ENCODE measurements at regions not wholly inside any gene's neighbourhood (a gene's known extent, or its start where the extent isn't known, plus 50 kb on each side); places are given as distances from the start of the nearest gene placed in this dataset.

DNA sequence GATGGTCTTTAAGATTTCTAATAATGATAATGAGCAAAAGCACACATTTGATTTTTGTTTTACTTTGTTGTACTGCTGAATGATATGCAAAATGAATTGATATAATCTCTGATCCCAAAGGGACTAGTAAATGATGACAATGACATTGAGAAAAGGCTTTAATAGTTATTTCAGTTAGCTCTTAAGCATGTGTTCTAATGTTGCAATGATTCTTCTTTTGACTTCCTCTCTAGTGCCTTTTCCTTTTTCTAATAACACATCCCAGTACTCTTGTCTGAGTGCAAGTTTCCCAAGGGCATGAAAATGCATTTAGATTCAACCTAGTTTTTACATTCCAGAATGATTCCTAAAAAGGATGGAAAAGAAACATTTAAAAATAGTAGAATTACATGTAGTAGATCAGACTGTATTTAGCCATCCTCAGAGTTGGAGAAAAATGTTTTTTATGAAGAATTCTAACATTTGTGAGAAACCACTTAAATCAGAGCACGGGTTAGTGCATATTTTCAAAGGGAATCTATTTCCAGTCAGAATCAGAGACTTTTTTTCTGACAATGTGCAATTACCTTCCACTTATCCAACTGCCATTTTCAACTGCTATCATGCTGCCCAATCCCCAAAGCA, 508.8 kb downstream of the C4orf33 start:
- no peak overlapping the region for H3K4me3 ChIP-seq (ENCODE audit: low read depth in 1 of 2, low read length in 2 of 2)
- H3K36me3 ChIP-seq (ENCODE audit: control insufficient read depth in 1 of 2, insufficient read depth in 2 of 2, low read length in 2 of 2): no peaks in the 10 kb centered on the region
- H3K4me1 ChIP-seq (ENCODE audit: control insufficient read depth in 1 of 2, insufficient read depth in 2 of 2, low read length in 2 of 2): no peaks in the 10 kb centered on the region
- no peaks in the 10 kb centered on the region for H3K9me3 ChIP-seq (ENCODE audit: control insufficient read depth in 1 of 2, low read length in 2 of 2)
- no peaks in the 10 kb centered on the region for H3K27me3 ChIP-seq (ENCODE audit: low read depth, low read length)
- no peak overlapping the region for H3K27ac ChIP-seq (ENCODE audit: low read length)

DNA sequence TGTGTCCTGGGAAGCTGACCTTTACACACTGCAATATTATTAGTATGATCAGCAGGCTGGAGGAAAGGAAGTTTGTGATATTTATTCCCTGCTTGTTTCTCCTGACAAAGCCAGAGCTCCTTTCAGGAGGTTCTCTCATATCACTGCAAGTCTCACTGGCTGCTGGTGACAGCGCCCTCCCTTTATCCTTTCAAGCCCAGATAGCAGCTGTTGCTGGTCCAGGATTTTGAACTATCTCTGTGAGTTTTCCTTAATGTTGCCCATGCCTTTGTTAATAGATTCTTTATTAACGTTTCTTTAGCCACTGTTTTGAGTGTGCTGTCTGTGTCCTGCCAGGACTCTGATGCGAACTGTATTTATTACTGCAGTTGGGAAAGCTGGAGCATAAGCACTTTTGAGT, 518.7 kb downstream of the C4orf33 start:
- H3K27me3 ChIP-seq (ENCODE audit: low read depth, low read length): no peaks in the 10 kb centered on the region
- no peak overlapping the region for H3K4me3 ChIP-seq (ENCODE audit: low read depth in 1 of 2, low read length in 2 of 2)
- no peaks in the 10 kb centered on the region for H3K9me3 ChIP-seq (ENCODE audit: control insufficient read depth in 1 of 2, low read length in 2 of 2)
- H3K36me3 ChIP-seq (ENCODE audit: control insufficient read depth in 1 of 2, insufficient read depth in 2 of 2, low read length in 2 of 2): no peaks in the 10 kb centered on the region
- H3K4me1 ChIP-seq (ENCODE audit: control insufficient read depth in 1 of 2, insufficient read depth in 2 of 2, low read length in 2 of 2): no peaks in the 10 kb centered on the region
- H3K27ac ChIP-seq (ENCODE audit: low read length): no peak overlapping the region

DNA sequence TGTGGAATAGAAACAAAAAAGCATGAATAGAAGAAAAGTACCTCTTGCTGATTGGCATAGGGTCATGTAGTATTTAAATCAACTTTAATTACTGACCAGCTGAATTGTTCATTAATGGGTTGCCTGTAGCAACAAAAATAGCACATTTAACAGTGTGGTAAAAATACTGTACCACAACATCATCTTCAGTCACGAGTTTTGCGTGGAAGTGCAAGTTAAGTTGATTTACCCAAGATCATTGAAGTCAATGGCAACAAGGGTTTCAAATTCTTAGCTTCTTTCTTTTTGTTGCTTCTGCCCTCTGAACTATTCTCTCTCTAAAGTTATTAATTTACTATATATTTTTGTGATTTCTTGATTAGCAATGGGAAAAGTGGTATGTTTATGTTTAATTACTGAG, 526.6 kb downstream of the C4orf33 start:
- Histone ChIP-seq H3K4me1 (ENCODE audit: control insufficient read depth in 1 of 2, insufficient read depth in 2 of 2, low read length in 2 of 2) (no peaks in the 10 kb centered on the region), H3K4me3 (ENCODE audit: low read depth in 1 of 2, low read length in 2 of 2) (no peak overlapping the region), H3K27ac (ENCODE audit: low read length) (no peak overlapping the region), H3K36me3 (ENCODE audit: control insufficient read depth in 1 of 2, insufficient read depth in 2 of 2, low read length in 2 of 2) (no peaks in the 10 kb centered on the region), H3K27me3 (ENCODE audit: low read depth, low read length) (no peaks in the 10 kb centered on the region), H3K9me3 (ENCODE audit: control insufficient read depth in 1 of 2, low read length in 2 of 2) (no peaks in the 10 kb centered on the region)

DNA sequence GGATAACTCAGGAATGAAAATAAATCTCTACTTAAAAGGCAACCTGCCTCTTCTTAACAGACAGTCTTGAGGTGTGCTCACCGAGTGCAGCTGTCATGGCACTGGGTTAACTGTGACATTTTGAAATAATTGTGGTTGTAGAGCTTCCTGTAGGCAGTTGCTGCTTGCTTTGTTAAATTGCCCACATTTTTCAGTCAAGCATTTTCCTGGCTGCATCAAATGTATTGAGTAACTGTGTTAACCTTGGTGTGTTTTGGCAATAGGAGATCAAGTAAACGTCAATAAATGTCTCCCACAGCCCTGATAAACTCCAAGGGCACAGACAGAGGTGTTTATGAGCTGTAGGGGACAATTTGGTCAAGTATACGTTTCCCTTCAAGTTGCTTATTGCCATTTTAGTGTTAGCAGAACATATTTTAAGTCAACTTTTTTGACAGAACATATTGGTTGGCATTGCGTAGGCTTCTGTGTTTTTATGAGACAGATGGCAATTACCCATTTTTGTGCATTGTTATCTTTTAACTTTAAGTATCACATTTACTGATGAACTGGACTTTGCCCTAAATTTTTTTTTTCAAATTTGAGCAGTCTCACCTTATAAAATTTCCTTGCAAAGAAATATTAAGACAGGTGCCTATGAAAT, 527.4 kb downstream of the C4orf33 start:
- Histone ChIP-seq H3K4me3 (ENCODE audit: low read depth in 1 of 2, low read length in 2 of 2) (no peak overlapping the region), H3K36me3 (ENCODE audit: control insufficient read depth in 1 of 2, insufficient read depth in 2 of 2, low read length in 2 of 2) (no peaks in the 10 kb centered on the region), H3K27me3 (ENCODE audit: low read depth, low read length) (no peaks in the 10 kb centered on the region), H3K9me3 (ENCODE audit: control insufficient read depth in 1 of 2, low read length in 2 of 2) (no peaks in the 10 kb centered on the region), H3K4me1 (ENCODE audit: control insufficient read depth in 1 of 2, insufficient read depth in 2 of 2, low read length in 2 of 2) (no peaks in the 10 kb centered on the region), H3K27ac (ENCODE audit: low read length) (no peak overlapping the region)

DNA sequence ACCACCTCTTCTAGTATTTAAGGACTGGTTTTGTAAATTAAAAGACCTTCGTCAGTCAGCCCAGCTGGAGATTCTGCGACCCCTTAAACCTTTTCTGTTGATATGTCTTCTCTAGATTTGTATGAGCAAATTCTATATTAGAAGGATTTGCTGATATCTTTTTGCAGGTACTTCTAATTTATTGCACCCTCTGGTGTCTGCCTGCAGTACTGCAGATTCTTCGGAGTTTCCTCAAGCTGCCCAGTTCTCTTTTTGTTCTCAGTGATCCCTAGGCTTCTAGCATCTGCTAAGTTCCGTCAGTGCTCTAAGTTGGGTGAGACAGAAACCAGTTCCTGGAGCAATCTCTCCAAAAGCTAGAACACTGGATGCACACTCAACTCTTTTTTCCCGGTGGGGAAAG, 545.2 kb downstream of the C4orf33 start:
- Histone ChIP-seq H3K4me1 (ENCODE audit: control insufficient read depth in 1 of 2, insufficient read depth in 2 of 2, low read length in 2 of 2) (no peaks in the 10 kb centered on the region), H3K4me3 (ENCODE audit: low read depth in 1 of 2, low read length in 2 of 2) (no peak overlapping the region), H3K36me3 (ENCODE audit: control insufficient read depth in 1 of 2, insufficient read depth in 2 of 2, low read length in 2 of 2) (no peaks in the 10 kb centered on the region), H3K27me3 (ENCODE audit: low read depth, low read length) (no peaks in the 10 kb centered on the region), H3K9me3 (ENCODE audit: control insufficient read depth in 1 of 2, low read length in 2 of 2) (no peaks in the 10 kb centered on the region), H3K27ac (ENCODE audit: low read length) (no peak overlapping the region)

DNA sequence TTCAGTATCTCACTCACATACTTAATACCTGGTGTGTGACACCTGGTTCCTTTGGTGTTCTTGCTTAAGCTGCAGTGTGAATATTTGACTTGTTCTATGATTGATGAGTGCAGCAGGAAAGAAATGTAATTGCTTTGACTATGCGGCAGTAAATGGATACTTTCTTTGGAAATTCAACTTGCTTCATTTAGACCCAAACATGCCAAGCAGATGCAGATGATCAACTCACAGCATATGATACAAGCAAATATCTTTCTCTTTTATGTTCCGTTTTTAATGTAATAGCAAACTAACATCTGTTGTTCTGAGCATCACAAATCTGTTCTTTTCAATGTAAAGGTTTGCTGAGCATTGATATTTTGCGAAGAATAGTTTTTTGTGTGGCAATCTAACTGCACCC, 549.5 kb downstream of the C4orf33 start:
- no peaks in the 10 kb centered on the region for H3K9me3 ChIP-seq (ENCODE audit: control insufficient read depth in 1 of 2, low read length in 2 of 2)

DNA sequence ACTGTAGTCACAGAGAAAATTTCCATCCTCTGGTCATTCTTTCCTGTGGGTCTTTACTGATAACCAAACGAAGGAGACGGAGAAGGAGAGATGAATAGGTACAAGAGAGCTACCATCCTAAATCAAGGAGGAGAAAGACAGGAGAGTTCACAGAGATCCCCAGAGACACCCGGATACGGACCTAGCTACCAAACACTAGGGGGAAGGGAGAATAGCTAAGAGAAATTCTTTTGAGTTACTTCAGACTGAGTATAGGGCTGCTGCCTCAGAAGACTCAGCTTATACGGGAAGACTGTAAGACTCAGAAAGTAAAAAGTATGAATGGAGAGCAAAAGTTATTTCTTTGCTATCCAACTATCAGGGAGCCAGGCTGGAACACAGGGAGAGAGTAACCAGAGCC, 572.1 kb downstream of the C4orf33 start:
- Histone ChIP-seq H3K4me1 (ENCODE audit: control insufficient read depth in 1 of 2, insufficient read depth in 2 of 2, low read length in 2 of 2) (no peaks in the 10 kb centered on the region), H3K4me3 (ENCODE audit: low read depth in 1 of 2, low read length in 2 of 2) (no peak overlapping the region), H3K9me3 (ENCODE audit: control insufficient read depth in 1 of 2, low read length in 2 of 2) (no peaks in the 10 kb centered on the region)

More for the DNA sequence above, 549.5 kb downstream of the C4orf33 start:
- Histone ChIP-seq H3K27me3 (ENCODE audit: low read depth, low read length) (no peaks in the 10 kb centered on the region), H3K4me1 (ENCODE audit: control insufficient read depth in 1 of 2, insufficient read depth in 2 of 2, low read length in 2 of 2) (no peaks in the 10 kb centered on the region), H3K27ac (ENCODE audit: low read length) (no peak overlapping the region), H3K4me3 (ENCODE audit: low read depth in 1 of 2, low read length in 2 of 2) (no peak overlapping the region), H3K36me3 (ENCODE audit: control insufficient read depth in 1 of 2, insufficient read depth in 2 of 2, low read length in 2 of 2) (no peaks in the 10 kb centered on the region)

DNA sequence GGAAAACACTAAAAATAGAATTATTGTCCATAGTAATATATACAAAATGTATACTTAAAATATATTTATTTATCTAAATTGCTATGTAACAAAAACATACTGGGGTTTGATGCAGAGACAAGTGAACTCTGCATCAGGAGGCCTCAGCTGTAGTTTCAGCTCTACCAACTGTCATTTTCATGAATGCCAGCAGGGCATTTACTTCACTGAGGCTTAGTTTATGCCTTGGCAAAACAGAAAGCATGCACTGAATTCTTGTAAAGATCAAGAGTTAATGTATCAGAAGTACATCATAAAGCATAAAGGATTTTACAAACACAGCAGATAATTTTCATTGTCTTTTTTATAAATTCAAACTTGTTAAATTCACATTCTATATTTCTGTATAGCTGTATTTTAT, 577.0 kb downstream of the C4orf33 start:
- Histone ChIP-seq H3K4me1 (ENCODE audit: control insufficient read depth in 1 of 2, insufficient read depth in 2 of 2, low read length in 2 of 2) (no peaks in the 10 kb centered on the region), H3K27me3 (ENCODE audit: low read depth, low read length) (no peaks in the 10 kb centered on the region), H3K9me3 (ENCODE audit: control insufficient read depth in 1 of 2, low read length in 2 of 2) (no peaks in the 10 kb centered on the region), H3K4me3 (ENCODE audit: low read depth in 1 of 2, low read length in 2 of 2) (no peak overlapping the region), H3K36me3 (ENCODE audit: control insufficient read depth in 1 of 2, insufficient read depth in 2 of 2, low read length in 2 of 2) (no peaks in the 10 kb centered on the region), H3K27ac (ENCODE audit: low read length) (no peak overlapping the region)

More for the DNA sequence above, 572.1 kb downstream of the C4orf33 start:
- Histone ChIP-seq H3K27ac (ENCODE audit: low read length) (no peak overlapping the region), H3K36me3 (ENCODE audit: control insufficient read depth in 1 of 2, insufficient read depth in 2 of 2, low read length in 2 of 2) (no peaks in the 10 kb centered on the region), H3K27me3 (ENCODE audit: low read depth, low read length) (no peaks in the 10 kb centered on the region)

DNA sequence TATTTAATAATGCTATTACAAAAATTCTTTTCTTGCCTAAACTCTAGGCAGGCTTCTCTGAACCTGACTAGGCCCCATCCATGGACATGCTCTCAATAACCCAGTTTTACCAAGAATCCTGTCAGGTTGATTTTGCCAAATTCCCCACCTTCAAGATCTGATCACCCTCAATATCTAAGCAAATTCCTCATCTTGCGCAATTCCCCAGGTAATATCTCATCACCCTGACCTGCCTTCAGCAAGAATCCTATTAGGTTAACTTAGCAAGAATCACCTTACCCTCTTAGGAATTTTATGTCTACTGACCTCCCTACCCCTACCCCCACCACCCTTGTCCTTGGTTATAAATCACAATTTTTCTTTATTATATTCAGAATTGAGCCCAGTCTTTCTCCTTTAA, 579.1 kb downstream of the C4orf33 start:
- Histone ChIP-seq H3K36me3 (ENCODE audit: control insufficient read depth in 1 of 2, insufficient read depth in 2 of 2, low read length in 2 of 2) (no peaks in the 10 kb centered on the region), H3K4me1 (ENCODE audit: control insufficient read depth in 1 of 2, insufficient read depth in 2 of 2, low read length in 2 of 2) (no peaks in the 10 kb centered on the region), H3K9me3 (ENCODE audit: control insufficient read depth in 1 of 2, low read length in 2 of 2) (no peaks in the 10 kb centered on the region), H3K27ac (ENCODE audit: low read length) (no peak overlapping the region), H3K27me3 (ENCODE audit: low read depth, low read length) (no peaks in the 10 kb centered on the region), H3K4me3 (ENCODE audit: low read depth in 1 of 2, low read length in 2 of 2) (no peak overlapping the region)

DNA sequence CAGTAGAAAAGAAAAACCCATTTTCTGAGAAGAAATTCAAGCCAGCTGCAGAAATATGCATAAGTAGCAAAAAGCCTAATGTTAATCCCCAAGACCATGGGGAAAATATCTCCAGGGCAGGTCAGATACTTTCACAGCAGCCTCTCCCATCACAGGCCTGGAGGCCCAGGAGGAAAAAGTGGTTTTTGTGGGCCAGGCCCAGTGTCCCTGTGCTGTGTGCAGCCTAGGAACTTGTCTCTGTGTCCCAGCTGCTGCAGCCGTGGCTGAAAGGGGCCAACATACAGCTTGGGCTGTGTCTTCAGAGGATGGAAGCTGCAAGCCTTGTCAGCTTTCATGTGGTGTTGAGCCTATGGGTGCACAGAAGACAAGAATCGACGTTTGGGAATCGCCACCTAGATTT, 581.0 kb downstream of the C4orf33 start:
- H3K4me1 ChIP-seq (ENCODE audit: control insufficient read depth in 1 of 2, insufficient read depth in 2 of 2, low read length in 2 of 2): no peaks in the 10 kb centered on the region
- H3K36me3 ChIP-seq (ENCODE audit: control insufficient read depth in 1 of 2, insufficient read depth in 2 of 2, low read length in 2 of 2): no peaks in the 10 kb centered on the region
- no peaks in the 10 kb centered on the region for H3K27me3 ChIP-seq (ENCODE audit: low read depth, low read length)
- H3K27ac ChIP-seq (ENCODE audit: low read length): no peak overlapping the region
- no peak overlapping the region for H3K4me3 ChIP-seq (ENCODE audit: low read depth in 1 of 2, low read length in 2 of 2)
- H3K9me3 ChIP-seq (ENCODE audit: control insufficient read depth in 1 of 2, low read length in 2 of 2): no peaks in the 10 kb centered on the region

DNA sequence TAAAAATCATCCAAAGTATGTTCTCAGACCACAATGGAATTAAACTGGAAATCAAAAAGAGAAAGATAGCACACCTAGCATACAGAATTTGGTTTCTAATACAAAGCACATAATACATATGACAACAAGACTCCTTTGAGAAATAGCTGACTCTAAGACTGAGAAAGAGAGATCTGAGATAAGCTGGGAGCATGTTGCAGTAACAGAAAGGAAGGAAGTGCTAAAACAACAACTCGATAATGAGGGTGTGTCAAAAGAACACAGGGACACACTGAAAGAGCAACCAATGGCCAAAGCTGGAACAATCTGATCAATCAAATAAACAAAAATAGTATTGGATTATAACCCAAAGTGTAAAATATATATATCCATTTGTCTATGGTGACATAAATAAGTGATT, 586.6 kb downstream of the C4orf33 start:
- H3K9me3 ChIP-seq (ENCODE audit: control insufficient read depth in 1 of 2, low read length in 2 of 2): no peaks in the 10 kb centered on the region
- H3K4me1 ChIP-seq (ENCODE audit: control insufficient read depth in 1 of 2, insufficient read depth in 2 of 2, low read length in 2 of 2): no peaks in the 10 kb centered on the region
- H3K27ac ChIP-seq (ENCODE audit: low read length): no peak overlapping the region
- H3K36me3 ChIP-seq (ENCODE audit: control insufficient read depth in 1 of 2, insufficient read depth in 2 of 2, low read length in 2 of 2): no peaks in the 10 kb centered on the region
- H3K4me3 ChIP-seq (ENCODE audit: low read depth in 1 of 2, low read length in 2 of 2): no peak overlapping the region
- no peaks in the 10 kb centered on the region for H3K27me3 ChIP-seq (ENCODE audit: low read depth, low read length)

DNA sequence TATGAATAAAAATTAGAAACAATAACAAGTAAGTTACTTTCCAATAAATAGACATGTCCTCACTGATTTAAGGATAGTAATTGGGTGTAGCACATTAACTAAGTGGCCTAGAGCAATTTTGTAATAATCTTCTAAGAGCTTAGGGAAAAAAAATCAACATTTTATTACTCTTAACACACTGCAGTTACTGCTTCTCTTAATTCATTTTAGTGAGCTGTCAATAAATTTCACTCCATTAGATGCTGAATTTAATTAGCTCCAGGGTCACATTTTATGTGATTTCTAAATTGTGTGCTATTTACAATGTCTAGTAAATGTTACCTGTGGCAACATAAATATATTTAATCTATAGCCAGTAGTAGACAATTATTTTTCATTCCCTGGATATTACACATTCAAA, 612.0 kb downstream of the C4orf33 start:
- H3K27me3 ChIP-seq (ENCODE audit: low read depth, low read length): no peaks in the 10 kb centered on the region
- no peak overlapping the region for H3K4me3 ChIP-seq (ENCODE audit: low read depth in 1 of 2, low read length in 2 of 2)
- no peaks in the 10 kb centered on the region for H3K4me1 ChIP-seq (ENCODE audit: control insufficient read depth in 1 of 2, insufficient read depth in 2 of 2, low read length in 2 of 2)
- peaks cover 0 to 6% of the 10 kb centered on the region in 2 donors for H3K9me3 ChIP-seq (ENCODE audit: control insufficient read depth in 1 of 2, low read length in 2 of 2)
- no peak overlapping the region for H3K27ac ChIP-seq (ENCODE audit: low read length)
- H3K36me3 ChIP-seq (ENCODE audit: control insufficient read depth in 1 of 2, insufficient read depth in 2 of 2, low read length in 2 of 2): no peaks in the 10 kb centered on the region
